Tibial nerve (tissue), 4 donors: ENCODE measurements at regions not wholly inside any gene's neighbourhood (a gene's known extent, or its start where the extent isn't known, plus 50 kb on each side); places are given as distances from the start of the nearest gene placed in this dataset.

Experiments used
- DNase-seq, 2 donors: peaks; one replicate each; pipeline ENCODE4 v3.0.0-alpha.2; 2019; ENCODE audit warnings: low spot score in 2 of 2
- H3K27ac ChIP-seq, 4 donors: fragments of 200-600 bp; sonication (generic) in 3 of 4; one replicate each; pipeline ENCODE4 v1.5.1; 2017 to 2019; ENCODE audit warnings: mild to moderate bottlenecking in 1 of 4
- H3K27me3 ChIP-seq, 2 donors: fragments of 200-600 bp; sonication (generic) in 1 of 2; one replicate each; pipeline versions ENCODE4 v1.5.1 to v1.6.0; 2017 to 2019
- H3K36me3 ChIP-seq, 3 donors: fragments of 200-600 bp; sonication (generic); one replicate each; pipeline ENCODE4 v1.5.1; 2018 to 2019
- H3K4me1 ChIP-seq, 4 donors: fragments of 200-600 bp; sonication (generic) in 3 of 4; one replicate each; pipeline ENCODE4 v1.5.1; 2017 to 2019
- H3K4me3 ChIP-seq, 4 donors: fragments of 200-600 bp; sonication (generic) in 3 of 4; one replicate each; pipeline ENCODE4 v1.5.1; 2017 to 2019; ENCODE audit warnings: mild to moderate bottlenecking in 1 of 4, moderate library complexity in 1 of 4
- H3K9me3 ChIP-seq, 4 donors: fragments of 200-600 bp; sonication (generic) in 3 of 4; one replicate each; pipeline ENCODE4 v1.5.1; 2017 to 2019
- CTCF ChIP-seq, 5 experiments: fragments of 200-600 bp in 3 of 5; fragments of 450-650 bp in 2 of 5; sonication (generic) in 3 of 5; IDR thresholded peaks; one replicate each; pipeline ENCODE4 v1.5.1; 2016 to 2019; ENCODE audit warnings: antibody characterized with exemption in 5 of 5, mild to moderate bottlenecking in 3 of 5, moderate library complexity in 2 of 5
- EP300 ChIP-seq, 2 donors: sonication (generic); formaldehyde crosslinking; IDR thresholded peaks; one replicate each; pipeline ENCODE4 v1.6.1; 2017; ENCODE audit warnings: antibody characterized with exemption in 2 of 2, mild to moderate bottlenecking in 1 of 2
- POLR2A ChIP-seq, 2 donors: fragments of 450-650 bp; IDR thresholded peaks; one replicate each; pipeline ENCODE4 v1.6.1; 2017; ENCODE audit warnings: antibody characterized with exemption in 2 of 2, mild to moderate bottlenecking in 2 of 2, moderate library complexity in 2 of 2
- WGBS, 2 donors: methylation state at CpG; one replicate each; pipeline ENCODE4 v1.1.5; 2018; 5-methylcytosine and 5-hydroxymethylcytosine counted together

DNA sequence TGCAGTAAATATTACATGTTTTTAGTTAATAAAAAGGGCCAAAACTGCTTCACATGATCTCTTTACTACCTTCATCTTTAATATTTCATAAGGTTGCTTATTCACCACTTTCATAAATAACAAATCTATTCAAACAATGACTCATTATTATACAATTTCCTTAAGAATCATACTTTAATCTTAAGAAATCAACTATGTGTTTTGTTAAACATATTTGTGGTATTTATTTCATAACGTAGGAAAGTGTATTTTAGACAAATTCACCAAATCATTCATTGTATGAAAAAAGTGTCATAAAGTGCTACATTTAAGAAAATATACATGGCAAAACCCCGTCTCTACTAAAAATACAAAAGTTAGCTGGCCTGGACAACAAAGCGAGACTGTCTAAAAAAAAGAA is 150.5 kb upstream of the RXFP1 start:
- TF ChIP-seq POLR2A (IDR thresholded peaks at IDR 0.05) (no peak), CTCF (IDR thresholded peaks at IDR 0.05) (no peak), EP300 (IDR thresholded peaks at IDR 0.05) (no peak)
- Histone ChIP-seq H3K27me3 (no peaks in the 10 kb centered on the region), H3K27ac (no peak overlapping the region), H3K4me3 (no peak overlapping the region), H3K4me1 (peaks cover 0 to 3% (median 0%) of the 10 kb centered on the region in 4 donors), H3K9me3 (peaks cover 0 to 5% (median 0%) of the 10 kb centered on the region in 4 donors), H3K36me3 (no peaks in the 10 kb centered on the region)
- DNase-seq: no peak
- WGBS, 2 donors: 65 to 67% methylated on average over 3 of the region's 3 CpGs

- no peak for TF ChIP-seq POLR2A (IDR thresholded peaks at IDR 0.05)
- TF ChIP-seq CTCF (IDR thresholded peaks at IDR 0.05): no peak
- TF ChIP-seq EP300 (IDR thresholded peaks at IDR 0.05): no peak
- WGBS, 2 donors: 88 to 93% methylated on average over 4 of the region's 4 CpGs
- Histone ChIP-seq H3K27me3 (no peaks in the 10 kb centered on the region), H3K4me1 (peaks cover 0 to 4% (median 0%) of the 10 kb centered on the region in 4 donors), H3K36me3 (no peaks in the 10 kb centered on the region), H3K4me3 (no peak overlapping the region), H3K9me3 (no peaks in the 10 kb centered on the region), H3K27ac (no peak overlapping the region)
- DNase-seq: no peak
Observed at GRCh38 chr4:158374318-158374717, 147.4 kb upstream of the RXFP1 start.

DNA sequence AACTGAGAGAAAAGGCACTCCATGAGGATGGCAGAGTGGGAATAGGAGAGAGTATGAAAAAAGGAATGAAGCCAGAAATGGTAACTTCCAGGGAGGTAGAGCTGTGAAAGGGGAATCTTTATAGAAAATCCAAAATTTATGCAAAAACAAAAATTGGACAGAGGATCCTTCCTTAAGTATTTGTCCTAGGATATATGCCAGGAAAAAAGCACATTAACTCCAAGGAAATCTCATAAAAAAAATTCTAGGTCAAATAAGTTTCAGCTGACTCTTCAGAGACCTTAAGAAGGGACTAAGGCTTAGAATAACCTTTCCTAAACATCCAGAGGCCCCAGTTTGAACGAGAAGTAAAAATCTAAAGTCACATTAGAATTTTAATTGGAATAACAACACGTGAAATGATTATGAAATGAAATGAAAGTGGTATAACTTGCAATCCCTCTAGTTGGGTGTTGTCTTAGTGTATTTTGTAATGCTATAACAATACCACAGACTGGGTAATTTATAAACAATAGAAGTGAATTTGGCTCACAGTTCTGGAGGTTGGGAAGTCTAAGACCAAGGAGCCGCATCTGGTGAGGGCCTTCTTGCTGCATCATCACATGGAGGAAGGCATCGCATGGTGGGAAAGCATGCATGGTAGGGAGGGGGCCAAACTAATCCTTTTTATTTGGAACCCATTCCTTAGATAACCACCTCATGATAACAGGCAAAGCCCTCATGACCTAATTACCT is 145.4 kb upstream of the RXFP1 start:
- H3K27ac ChIP-seq: no peak overlapping the region
- H3K4me3 ChIP-seq: no peak overlapping the region
- TF ChIP-seq POLR2A (IDR thresholded peaks at IDR 0.05): no peak
- TF ChIP-seq CTCF (IDR thresholded peaks at IDR 0.05): no peak
- no peak for TF ChIP-seq EP300 (IDR thresholded peaks at IDR 0.05)
- peaks cover 0 to 4% (median 0%) of the 10 kb centered on the region in 4 donors for H3K4me1 ChIP-seq
- no peaks in the 10 kb centered on the region for H3K36me3 ChIP-seq
- H3K27me3 ChIP-seq: no peaks in the 10 kb centered on the region
- no peak for DNase-seq
- H3K9me3 ChIP-seq: no peaks in the 10 kb centered on the region
- 65 to 72% methylated on average over 4 of the region's 4 CpGs for WGBS, 2 donors

- no peaks in the 10 kb centered on the region for H3K9me3 ChIP-seq
- TF ChIP-seq EP300 (IDR thresholded peaks at IDR 0.05) (no peak), POLR2A (IDR thresholded peaks at IDR 0.05) (no peak), CTCF (IDR thresholded peaks at IDR 0.05) (no peak)
- no peaks in the 10 kb centered on the region for H3K36me3 ChIP-seq
- H3K27me3 ChIP-seq: no peaks in the 10 kb centered on the region
- DNase-seq: no peak
- H3K27ac ChIP-seq: no peak overlapping the region
- 86 to 94% methylated on average over 1 of the region's 1 CpG for WGBS, 2 donors
- H3K4me3 ChIP-seq: no peak overlapping the region
- no peaks in the 10 kb centered on the region for H3K4me1 ChIP-seq
Observed at GRCh38 chr4:158384414-158384813, 137.3 kb upstream of the RXFP1 start.

- Histone ChIP-seq H3K4me1 (no peaks in the 10 kb centered on the region), H3K27ac (no peak overlapping the region), H3K27me3 (no peaks in the 10 kb centered on the region), H3K4me3 (no peak overlapping the region), H3K9me3 (no peaks in the 10 kb centered on the region), H3K36me3 (no peaks in the 10 kb centered on the region)
- WGBS, 2 donors: 82 to 90% methylated on average over 3 of the region's 3 CpGs
- TF ChIP-seq EP300 (IDR thresholded peaks at IDR 0.05) (no peak), POLR2A (IDR thresholded peaks at IDR 0.05) (no peak), CTCF (IDR thresholded peaks at IDR 0.05) (no peak)
- DNase-seq: no peak
Observed at GRCh38 chr4:158395343-158395742, 126.3 kb upstream of the RXFP1 start.
